ENCODE measurements at regions not wholly inside any gene's neighbourhood (a gene's known extent, or its start where the extent isn't known, plus 50 kb on each side); places are given as distances from the start of the nearest gene placed in this dataset.

DNA sequence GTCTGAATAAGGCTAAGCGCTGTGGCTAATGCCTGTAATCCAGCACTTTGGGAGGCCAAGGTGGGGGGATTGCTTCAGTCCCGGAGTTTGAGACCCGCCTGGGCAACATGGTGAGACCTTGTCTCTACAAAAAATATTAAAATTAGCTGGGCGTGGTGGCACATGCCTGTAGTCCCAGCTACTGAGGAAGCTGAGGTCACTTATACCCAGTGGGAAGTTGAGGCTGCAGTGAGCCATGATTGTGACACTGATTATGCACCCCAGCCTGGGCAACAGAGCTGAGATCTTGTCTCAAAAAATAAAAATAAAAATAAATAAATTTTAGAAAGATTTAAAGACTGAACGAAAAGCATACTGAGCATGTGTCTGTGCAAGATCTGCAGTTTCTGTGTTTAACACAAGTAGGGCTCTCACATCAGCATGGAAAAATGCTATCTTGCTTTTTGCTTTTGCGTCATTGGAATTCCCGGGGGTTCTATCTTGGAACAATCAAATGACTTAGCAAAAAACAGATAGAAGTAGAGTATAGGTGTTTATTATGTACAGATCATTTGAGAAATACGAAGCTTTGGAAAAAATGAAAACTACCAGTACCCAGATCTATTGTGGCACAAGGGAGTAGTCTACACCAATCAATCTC is 161.9 kb downstream of the CAPZA3 start:
- TF ChIP-seq, protein P1, sequence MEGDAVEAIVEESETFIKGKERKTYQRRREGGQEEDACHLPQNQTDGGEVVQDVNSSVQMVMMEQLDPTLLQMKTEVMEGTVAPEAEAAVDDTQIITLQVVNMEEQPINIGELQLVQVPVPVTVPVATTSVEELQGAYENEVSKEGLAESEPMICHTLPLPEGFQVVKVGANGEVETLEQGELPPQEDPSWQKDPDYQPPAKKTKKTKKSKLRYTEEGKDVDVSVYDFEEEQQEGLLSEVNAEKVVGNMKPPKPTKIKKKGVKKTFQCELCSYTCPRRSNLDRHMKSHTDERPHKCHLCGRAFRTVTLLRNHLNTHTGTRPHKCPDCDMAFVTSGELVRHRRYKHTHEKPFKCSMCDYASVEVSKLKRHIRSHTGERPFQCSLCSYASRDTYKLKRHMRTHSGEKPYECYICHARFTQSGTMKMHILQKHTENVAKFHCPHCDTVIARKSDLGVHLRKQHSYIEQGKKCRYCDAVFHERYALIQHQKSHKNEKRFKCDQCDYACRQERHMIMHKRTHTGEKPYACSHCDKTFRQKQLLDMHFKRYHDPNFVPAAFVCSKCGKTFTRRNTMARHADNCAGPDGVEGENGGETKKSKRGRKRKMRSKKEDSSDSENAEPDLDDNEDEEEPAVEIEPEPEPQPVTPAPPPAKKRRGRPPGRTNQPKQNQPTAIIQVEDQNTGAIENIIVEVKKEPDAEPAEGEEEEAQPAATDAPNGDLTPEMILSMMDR (IDR thresholded peaks at IDR 0.05): no peak
- TF ChIP-seq ZFX (IDR thresholded peaks at IDR 0.05; ENCODE audit: borderline replicate concordance): no peak

DNA sequence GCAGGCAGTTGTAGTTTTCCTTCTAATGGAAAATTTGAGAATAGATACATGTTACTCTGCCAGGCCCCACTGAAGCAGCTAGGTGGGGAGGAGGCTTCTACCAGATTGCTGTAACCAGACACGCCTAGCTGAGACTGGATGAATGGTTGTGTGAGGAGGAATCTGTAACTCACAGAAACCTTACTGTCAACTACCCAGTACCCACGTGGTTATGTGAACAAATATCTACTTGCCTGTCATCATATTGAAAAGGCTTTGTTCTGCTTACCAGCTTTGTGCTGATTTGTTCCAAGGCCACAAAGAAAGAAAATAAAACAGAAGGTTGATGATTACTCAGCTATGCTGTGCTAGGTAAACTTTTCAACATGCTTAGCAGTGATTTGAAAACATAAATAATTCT is 167.2 kb downstream of the CAPZA3 start:
- H3K27ac ChIP-seq: no peak overlapping the region
- no peak for TF ChIP-seq ZFX (IDR thresholded peaks at IDR 0.05; ENCODE audit: borderline replicate concordance)
- TF ChIP-seq, protein P1 (IDR thresholded peaks at IDR 0.05): no peak

More for the DNA sequence above, 161.9 kb downstream of the CAPZA3 start:
- H3K27ac ChIP-seq: no peak overlapping the region

DNA sequence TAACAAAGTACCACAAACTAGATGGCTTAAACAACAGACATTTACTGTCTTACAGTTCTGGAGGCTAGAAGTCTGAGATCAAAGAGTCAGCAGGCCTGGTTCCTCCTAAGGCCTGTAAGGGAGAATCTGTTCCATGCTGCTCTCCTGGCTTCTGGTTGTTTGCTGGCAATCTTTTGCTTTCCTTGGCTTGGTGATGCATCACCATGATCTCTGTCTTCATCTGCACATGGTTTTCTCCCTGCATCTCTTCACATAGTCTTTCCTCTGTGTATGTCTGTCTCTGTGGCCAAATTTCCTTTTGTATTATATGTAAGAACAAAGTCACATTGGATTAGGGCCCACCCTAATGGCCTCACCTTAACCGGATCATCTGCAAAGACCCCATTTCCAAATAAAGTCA is 168.5 kb downstream of the CAPZA3 start:
- H3K27ac ChIP-seq: no peak overlapping the region
- TF ChIP-seq ZFX (IDR thresholded peaks at IDR 0.05; ENCODE audit: borderline replicate concordance): no peak
- TF ChIP-seq, protein P1 (IDR thresholded peaks at IDR 0.05): no peak

DNA sequence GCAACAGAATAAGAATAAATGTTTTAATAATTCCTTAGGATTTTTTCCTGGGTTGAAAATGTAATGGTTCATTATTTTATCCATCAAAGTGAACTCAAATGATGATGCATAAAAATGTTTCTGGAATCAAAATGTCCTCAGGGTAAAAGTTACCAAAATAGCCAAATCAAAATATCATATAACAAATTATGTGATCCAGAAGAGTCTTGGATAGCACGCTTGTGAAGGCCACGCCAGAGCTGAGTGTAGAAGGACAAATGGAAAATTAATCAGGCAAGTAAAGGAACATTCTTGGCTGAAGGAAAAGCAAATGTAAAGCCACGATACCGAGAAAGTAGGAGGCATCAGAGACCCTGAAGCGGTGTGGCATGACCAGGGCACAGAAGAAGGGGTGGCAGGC is 169.2 kb downstream of the CAPZA3 start:
- no peak overlapping the region for H3K27ac ChIP-seq
- TF ChIP-seq, protein P1 (IDR thresholded peaks at IDR 0.05): no peak
- TF ChIP-seq ZFX (IDR thresholded peaks at IDR 0.05; ENCODE audit: borderline replicate concordance): no peak

DNA sequence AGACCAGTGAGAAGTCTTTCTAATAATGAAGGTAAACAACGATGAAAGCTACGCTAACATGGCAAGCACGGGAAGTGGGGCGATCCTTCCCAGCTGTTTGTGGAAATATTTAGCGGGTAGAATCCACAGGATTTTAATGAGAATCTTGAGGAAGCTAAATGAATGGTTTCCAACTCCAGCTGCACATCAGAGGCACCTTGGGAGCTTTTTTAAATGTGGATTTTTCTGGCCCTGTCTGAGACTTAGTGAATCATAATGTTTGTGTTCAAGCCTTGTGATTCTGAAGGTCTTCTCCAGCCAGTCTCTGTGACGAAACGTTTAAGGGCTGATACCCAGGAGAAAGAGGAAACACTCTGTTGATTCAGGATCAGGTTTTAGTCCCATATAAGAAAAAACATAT is 169.8 kb downstream of the CAPZA3 start:
- TF ChIP-seq ZFX (IDR thresholded peaks at IDR 0.05; ENCODE audit: borderline replicate concordance): no peak
- TF ChIP-seq, protein P1 (IDR thresholded peaks at IDR 0.05): no peak
- H3K27ac ChIP-seq: no peak overlapping the region

DNA sequence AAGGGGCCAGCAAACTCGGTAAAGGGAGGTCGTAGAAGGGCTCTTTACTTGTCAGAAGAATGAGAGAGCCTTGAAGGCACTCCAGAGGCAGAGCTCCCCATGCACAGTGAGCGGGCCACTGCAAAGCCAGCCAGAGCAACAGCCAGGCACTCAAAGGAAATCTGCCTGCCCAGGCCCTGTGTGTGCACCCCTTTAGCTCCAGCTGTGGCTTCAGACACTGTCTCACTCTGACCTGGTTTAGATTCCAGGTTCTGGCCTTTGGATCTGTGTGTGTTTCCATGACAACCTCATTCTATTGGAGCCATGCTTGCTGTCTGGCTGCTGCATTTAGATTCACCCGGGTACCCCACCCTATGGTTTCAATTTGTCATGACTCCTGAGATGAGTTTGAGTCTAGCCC is 170.3 kb downstream of the CAPZA3 start:
- H3K27ac ChIP-seq: no peak overlapping the region
- TF ChIP-seq, protein P1 (IDR thresholded peaks at IDR 0.05): no peak
- TF ChIP-seq ZFX (IDR thresholded peaks at IDR 0.05; ENCODE audit: borderline replicate concordance): no peak

DNA sequence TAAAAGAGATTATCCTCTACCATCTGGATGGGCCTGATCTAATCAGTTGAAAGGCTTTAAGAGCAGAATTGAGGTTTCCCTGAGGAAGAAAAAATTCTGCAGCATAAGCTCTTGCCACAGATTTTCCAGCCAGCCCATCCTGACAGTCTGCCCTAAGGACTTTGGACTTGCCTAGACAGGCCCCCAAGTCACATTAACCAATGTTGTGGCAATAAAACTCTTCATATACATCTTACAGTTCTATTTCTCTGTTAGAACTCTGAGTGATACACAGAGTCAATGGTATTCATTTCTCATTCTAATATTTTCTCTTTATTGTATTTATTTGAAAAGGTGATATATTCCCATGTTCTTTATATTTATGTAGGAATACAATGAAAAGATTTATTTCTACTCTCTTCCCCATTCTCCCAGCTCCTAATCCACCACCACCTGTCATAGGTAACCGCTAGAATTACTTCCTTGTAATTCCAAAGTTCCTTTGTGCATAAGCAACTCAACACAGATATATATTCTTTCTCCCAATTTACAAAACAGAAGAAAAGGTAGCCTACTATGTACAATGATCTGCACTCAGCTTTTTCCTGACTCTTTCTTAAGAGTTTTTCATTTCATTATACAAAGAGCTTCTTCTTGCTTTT is 182.1 kb downstream of the CAPZA3 start:
- TF ChIP-seq, protein P1 (IDR thresholded peaks at IDR 0.05): no peak
- no peak overlapping the region for H3K27ac ChIP-seq
